ENCODE measurements at regions not wholly inside any gene's neighbourhood (a gene's known extent, or its start where the extent isn't known, plus 50 kb on each side); places are given as distances from the start of the nearest gene placed in this dataset.

DNA sequence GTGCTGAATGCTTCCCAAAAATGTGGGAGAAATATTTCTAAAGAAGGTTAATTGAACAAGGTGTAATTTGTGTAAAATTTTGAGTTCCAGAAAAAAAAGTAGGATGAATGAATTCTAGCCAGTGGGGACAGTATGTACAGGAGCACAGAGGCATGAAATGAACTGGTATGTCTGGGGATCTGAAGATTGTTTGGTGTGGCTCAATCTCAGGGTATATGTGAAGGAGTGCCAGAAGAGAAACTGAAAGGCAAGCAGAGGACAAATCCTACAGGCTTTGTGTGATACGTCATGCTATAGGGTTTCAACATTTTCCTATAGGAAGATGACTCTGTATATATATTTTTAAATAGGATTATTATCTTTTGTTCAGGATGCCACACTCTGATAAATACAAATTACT, 126.9 kb downstream of the FAM181B start:
- DNase-seq (ENCODE audit: low read depth) (no peak), FAIRE-seq (no peak)
- TF ChIP-seq, protein P1, sequence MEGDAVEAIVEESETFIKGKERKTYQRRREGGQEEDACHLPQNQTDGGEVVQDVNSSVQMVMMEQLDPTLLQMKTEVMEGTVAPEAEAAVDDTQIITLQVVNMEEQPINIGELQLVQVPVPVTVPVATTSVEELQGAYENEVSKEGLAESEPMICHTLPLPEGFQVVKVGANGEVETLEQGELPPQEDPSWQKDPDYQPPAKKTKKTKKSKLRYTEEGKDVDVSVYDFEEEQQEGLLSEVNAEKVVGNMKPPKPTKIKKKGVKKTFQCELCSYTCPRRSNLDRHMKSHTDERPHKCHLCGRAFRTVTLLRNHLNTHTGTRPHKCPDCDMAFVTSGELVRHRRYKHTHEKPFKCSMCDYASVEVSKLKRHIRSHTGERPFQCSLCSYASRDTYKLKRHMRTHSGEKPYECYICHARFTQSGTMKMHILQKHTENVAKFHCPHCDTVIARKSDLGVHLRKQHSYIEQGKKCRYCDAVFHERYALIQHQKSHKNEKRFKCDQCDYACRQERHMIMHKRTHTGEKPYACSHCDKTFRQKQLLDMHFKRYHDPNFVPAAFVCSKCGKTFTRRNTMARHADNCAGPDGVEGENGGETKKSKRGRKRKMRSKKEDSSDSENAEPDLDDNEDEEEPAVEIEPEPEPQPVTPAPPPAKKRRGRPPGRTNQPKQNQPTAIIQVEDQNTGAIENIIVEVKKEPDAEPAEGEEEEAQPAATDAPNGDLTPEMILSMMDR (IDR thresholded peaks at IDR 0.05; ENCODE audit: insufficient read depth, low read length, severe bottlenecking) = no peak
- H3K36me3 ChIP-seq (ENCODE audit: control insufficient read depth, insufficient read depth, low read length) = no peaks in the 10 kb centered on the region
- no peak overlapping the region for H3K4me3 ChIP-seq (ENCODE audit: low read depth, low read length)
- H3K27me3 ChIP-seq (ENCODE audit: control insufficient read depth, insufficient read depth, low read length) = no peaks in the 10 kb centered on the region

DNA sequence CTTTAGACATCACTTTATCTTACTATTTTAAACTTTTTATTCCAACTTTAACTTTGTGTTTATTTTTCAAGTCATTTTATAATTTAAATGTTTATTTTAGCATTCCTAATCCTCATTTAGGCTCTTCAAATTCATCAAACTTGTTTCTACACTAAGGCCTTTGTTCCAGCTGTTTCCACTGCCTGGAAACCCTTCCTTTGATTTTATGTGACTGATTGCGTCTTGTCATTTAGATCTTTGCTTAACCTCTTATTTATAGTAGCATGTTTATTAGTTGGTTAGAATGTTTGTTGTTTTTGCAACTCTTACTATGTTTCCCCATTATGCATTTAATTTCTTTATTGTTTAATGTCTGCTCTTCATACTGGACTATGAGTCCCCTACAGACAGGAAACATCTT, 132.0 kb downstream of the FAM181B start:
- H3K36me3 ChIP-seq (ENCODE audit: control insufficient read depth, insufficient read depth, low read length) = no peaks in the 10 kb centered on the region
- TF ChIP-seq, protein P1 (IDR thresholded peaks at IDR 0.05; ENCODE audit: insufficient read depth, low read length, severe bottlenecking) = no peak
- DNase-seq (ENCODE audit: low read depth) = no peak
- H3K27me3 ChIP-seq (ENCODE audit: control insufficient read depth, insufficient read depth, low read length) = no peaks in the 10 kb centered on the region
- no peak for FAIRE-seq
- no peak overlapping the region for H3K4me3 ChIP-seq (ENCODE audit: low read depth, low read length)

DNA sequence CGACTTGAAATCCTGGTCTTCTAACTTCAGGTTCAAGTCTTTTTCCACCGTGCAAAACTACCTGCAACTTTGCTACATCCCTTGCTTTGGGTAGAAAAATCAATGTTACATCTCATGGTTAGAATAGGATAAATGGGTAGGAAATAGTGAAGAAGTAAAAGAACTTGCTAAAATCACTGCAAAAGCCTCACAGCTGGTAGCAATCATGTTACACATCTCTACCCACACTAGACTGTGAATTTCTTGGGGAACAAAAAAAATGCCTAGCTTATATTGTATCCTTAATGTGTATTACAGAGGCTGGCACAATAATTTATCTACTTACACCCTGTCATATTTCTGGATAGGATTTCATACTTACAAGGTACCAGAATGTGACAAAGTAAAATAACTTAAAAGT, 133.8 kb downstream of the FAM181B start:
- FAIRE-seq = no peak
- TF ChIP-seq, protein P1 (IDR thresholded peaks at IDR 0.05; ENCODE audit: insufficient read depth, low read length, severe bottlenecking) = no peak
- no peak for DNase-seq (ENCODE audit: low read depth)
- H3K36me3 ChIP-seq (ENCODE audit: control insufficient read depth, insufficient read depth, low read length) = no peaks in the 10 kb centered on the region
- H3K4me3 ChIP-seq (ENCODE audit: low read depth, low read length) = no peak overlapping the region
- H3K27me3 ChIP-seq (ENCODE audit: control insufficient read depth, insufficient read depth, low read length) = no peaks in the 10 kb centered on the region

DNA sequence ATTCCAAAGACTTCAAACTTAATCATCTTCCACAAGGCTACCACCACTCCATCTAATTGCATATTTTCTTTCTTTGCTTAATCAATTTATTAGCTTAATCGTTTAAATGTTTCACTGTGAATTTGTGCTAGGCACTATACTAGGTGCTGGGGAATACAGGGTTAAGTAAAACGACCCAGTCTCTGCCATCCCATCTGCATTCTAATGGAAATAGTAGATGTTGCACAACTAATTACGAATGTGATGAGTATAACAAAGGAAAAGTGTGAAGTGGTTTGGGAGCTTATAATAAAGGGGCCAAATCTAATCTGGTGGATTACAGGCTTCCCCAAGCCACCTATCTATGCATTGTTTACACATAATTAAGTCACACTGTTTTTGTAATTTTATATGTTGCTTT, 147.1 kb downstream of the FAM181B start:
- H3K27me3 ChIP-seq (ENCODE audit: control insufficient read depth, insufficient read depth, low read length) = no peaks in the 10 kb centered on the region
- no peak for DNase-seq (ENCODE audit: low read depth)
- FAIRE-seq = no peak
- TF ChIP-seq, protein P1 (IDR thresholded peaks at IDR 0.05; ENCODE audit: insufficient read depth, low read length, severe bottlenecking) = no peak
- H3K4me3 ChIP-seq (ENCODE audit: low read depth, low read length) = no peak overlapping the region
- no peaks in the 10 kb centered on the region for H3K36me3 ChIP-seq (ENCODE audit: control insufficient read depth, insufficient read depth, low read length)

DNA sequence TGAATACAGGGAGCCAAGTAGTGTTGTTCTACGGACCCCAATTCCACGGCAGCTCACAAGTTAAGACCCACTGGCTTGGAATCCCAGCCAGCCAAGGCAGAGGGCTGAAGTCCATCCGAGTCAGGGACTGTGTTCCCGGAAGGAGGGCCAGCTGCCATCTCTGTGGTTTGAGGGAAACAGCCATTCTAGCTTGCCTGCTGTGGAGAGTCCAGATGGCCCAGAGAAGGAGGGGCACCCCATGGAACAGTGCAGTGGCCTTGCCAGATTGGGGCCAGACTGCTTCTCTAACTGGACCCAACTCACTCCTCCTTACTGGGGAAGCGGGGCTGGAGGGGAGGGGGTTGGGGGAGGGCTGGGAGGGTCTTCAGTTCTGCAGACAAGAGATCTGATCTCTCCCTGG, 156.4 kb downstream of the FAM181B start:
- Histone ChIP-seq H3K36me3 (ENCODE audit: control insufficient read depth, insufficient read depth, low read length) (no peaks in the 10 kb centered on the region), H3K27me3 (ENCODE audit: control insufficient read depth, insufficient read depth, low read length) (no peaks in the 10 kb centered on the region), H3K4me3 (ENCODE audit: low read depth, low read length) (no peak overlapping the region)
- DNase-seq (ENCODE audit: low read depth) (no peak), FAIRE-seq (no peak)
- TF ChIP-seq, protein P1 (IDR thresholded peaks at IDR 0.05; ENCODE audit: insufficient read depth, low read length, severe bottlenecking) = no peak

DNA sequence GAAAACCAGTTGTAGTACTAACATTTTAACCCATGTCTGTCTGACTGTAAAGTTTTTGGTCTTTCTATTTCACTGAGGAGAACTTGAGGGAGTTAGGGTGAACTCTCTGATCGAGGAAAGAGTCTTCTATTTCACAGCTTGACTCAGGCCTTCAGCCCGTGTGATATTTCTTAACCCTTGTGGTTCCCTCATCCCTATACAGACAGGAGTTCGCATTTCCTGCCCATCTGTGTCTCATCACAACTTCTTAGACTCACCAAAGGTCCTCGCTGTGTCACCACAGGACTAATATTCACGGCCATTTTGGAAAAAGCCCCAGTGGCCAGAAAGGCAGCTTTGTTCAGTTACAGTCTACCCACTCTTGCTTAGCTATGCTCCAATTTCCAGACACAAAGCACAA, 172.8 kb downstream of the FAM181B start:
- Histone ChIP-seq H3K27me3 (ENCODE audit: control insufficient read depth, insufficient read depth, low read length) (no peaks in the 10 kb centered on the region), H3K36me3 (ENCODE audit: control insufficient read depth, insufficient read depth, low read length) (no peaks in the 10 kb centered on the region), H3K4me3 (ENCODE audit: low read depth, low read length) (no peak overlapping the region)
- no peak for DNase-seq (ENCODE audit: low read depth)
- TF ChIP-seq, protein P1 (IDR thresholded peaks at IDR 0.05; ENCODE audit: insufficient read depth, low read length, severe bottlenecking) = no peak
- FAIRE-seq = no peak
